ENCODE measurements at regions not wholly inside any gene's neighbourhood (a gene's known extent, or its start where the extent isn't known, plus 50 kb on each side); places are given as distances from the start of the nearest gene placed in this dataset.

DNA sequence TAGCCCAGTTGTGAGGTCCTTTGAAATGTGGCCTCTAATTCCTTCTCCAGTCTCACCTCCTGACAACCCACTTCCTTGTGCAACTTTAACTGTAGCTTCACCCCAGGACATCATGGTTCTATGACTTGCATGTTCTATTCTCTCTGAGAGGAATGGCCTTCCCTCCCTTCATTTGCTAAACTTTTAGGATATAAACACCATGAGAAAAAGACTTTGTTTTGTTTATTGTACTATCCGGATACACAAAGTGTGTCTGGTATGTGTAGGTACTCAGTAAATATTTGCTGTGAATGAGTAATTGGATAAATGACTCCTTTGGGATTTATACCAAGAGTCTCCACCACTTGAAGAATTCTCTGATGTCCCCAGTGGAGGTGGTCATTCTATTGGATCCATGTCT lies 547.6 kb downstream of the INSC start:
- Histone ChIP-seq H3K4me1 (ENCODE audit: control insufficient read depth, insufficient read depth, low read length) (peaks cover 12% of the 10 kb centered on the region), H3K36me3 (ENCODE audit: control insufficient read depth, insufficient read depth, low read length) (no peaks in the 10 kb centered on the region), H3K27ac (ENCODE audit: insufficient read depth, low read depth, low read length, poor library complexity, severe bottlenecking) (no peak overlapping the region), H3K4me3 (ENCODE audit: insufficient read depth, low read depth, low read length) (no peak overlapping the region), H3K27me3 (ENCODE audit: control insufficient read depth, insufficient read depth, low read length, poor library complexity, severe bottlenecking) (no peaks in the 10 kb centered on the region), H3K9me3 (ENCODE audit: control insufficient read depth, low read length) (no peaks in the 10 kb centered on the region)
- 95 to 100% methylated on average over 1 of the region's 1 CpG for WGBS, 2 experiments

DNA sequence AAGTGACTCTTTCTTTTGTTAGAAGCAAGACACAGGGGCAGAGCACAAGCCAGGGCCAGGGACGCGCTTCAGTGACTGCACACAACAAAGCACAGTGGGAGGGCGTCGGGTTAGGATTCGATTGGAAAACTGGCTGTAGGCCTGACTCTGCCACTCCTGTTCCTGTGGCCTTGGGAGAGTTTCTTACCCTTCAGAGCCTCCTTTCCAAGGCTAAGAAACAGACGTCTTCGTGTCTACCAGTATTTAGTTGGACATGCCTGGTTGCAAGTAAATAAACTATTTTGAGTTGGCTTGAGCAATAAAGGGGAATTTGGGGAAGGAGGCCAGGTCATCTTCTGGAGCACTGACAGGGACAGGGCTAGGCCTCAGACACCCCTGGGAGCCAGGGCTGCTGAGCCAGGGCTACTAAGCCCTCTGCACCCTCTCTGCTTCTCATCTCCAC lies 549.1 kb downstream of the INSC start:
- Histone ChIP-seq H3K36me3 (ENCODE audit: control insufficient read depth, insufficient read depth, low read length) (no peaks in the 10 kb centered on the region), H3K9me3 (ENCODE audit: control insufficient read depth, low read length) (no peaks in the 10 kb centered on the region), H3K27ac (ENCODE audit: insufficient read depth, low read depth, low read length, poor library complexity, severe bottlenecking) (peak overlapping the region; percentile 30), H3K27me3 (ENCODE audit: control insufficient read depth, insufficient read depth, low read length, poor library complexity, severe bottlenecking) (no peaks in the 10 kb centered on the region), H3K4me3 (ENCODE audit: insufficient read depth, low read depth, low read length) (no peak overlapping the region), H3K4me1 (ENCODE audit: control insufficient read depth, insufficient read depth, low read length) (peaks cover 12% of the 10 kb centered on the region)
- WGBS, 2 experiments = 19 to 22% methylated on average over 7 of the region's 7 CpGs

DNA sequence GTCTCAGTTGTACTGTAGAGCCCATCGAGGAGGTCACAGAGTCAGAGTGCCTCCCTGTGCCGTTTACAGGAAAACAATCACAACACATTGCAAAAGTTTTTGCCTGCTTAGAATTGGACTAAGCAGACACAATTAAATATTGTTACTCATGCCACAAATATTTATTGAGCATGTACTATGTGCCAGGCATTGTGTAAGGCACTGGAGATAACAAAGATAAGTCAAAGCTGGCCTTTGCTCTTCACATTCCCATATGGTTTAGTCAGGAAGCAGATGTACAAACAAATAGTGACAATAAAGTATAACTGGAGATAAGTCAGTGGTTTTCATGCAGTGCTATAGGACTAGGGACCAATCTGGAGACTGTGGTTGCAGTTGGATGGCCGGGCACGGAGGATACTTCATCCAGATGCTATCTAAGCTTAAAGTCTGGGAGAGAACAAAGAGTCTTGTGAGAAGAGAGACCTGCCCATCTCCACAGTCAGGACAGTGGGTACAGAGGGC lies 550.7 kb downstream of the INSC start:
- Histone ChIP-seq H3K9me3 (ENCODE audit: control insufficient read depth, low read length) (no peaks in the 10 kb centered on the region), H3K27ac (ENCODE audit: insufficient read depth, low read depth, low read length, poor library complexity, severe bottlenecking) (no peak overlapping the region), H3K4me3 (ENCODE audit: insufficient read depth, low read depth, low read length) (no peak overlapping the region), H3K36me3 (ENCODE audit: control insufficient read depth, insufficient read depth, low read length) (no peaks in the 10 kb centered on the region), H3K27me3 (ENCODE audit: control insufficient read depth, insufficient read depth, low read length, poor library complexity, severe bottlenecking) (no peaks in the 10 kb centered on the region), H3K4me1 (ENCODE audit: control insufficient read depth, insufficient read depth, low read length) (peaks cover 12% of the 10 kb centered on the region)
- WGBS, 2 experiments = 94 to 95% methylated on average over 4 of the region's 4 CpGs

DNA sequence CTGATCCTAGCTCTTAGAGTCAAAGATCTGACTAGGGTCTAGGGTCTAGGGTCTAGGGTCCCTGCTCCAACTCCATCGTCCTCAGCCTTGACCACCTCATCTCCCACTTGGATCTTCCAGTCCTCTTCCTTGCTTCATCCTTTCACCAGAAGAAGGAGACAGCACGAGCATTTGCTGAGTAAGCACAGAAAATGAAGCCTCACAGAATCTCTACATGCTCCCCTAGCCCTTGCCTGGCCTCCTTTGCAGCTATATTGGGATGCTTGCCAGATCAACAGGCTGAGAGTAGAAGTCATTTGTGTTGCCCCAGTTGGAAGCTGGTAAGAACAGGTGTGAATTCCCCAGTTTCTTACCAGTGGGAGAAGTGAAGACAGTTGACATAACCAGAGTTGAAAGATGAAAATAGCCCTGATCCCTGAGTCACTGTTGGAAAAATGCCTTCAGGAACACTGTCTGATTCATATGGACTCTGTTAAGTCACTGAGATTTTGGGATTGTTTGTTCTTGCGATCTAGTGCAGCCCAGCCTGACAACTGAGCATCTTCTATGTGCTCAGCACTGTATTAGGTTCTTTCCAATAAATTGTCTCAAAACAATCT lies 552.5 kb downstream of the INSC start:
- Histone ChIP-seq H3K27me3 (ENCODE audit: control insufficient read depth, insufficient read depth, low read length, poor library complexity, severe bottlenecking) (no peaks in the 10 kb centered on the region), H3K4me1 (ENCODE audit: control insufficient read depth, insufficient read depth, low read length) (peaks cover 12% of the 10 kb centered on the region), H3K27ac (ENCODE audit: insufficient read depth, low read depth, low read length, poor library complexity, severe bottlenecking) (no peak overlapping the region), H3K4me3 (ENCODE audit: insufficient read depth, low read depth, low read length) (no peak overlapping the region), H3K9me3 (ENCODE audit: control insufficient read depth, low read length) (no peaks in the 10 kb centered on the region), H3K36me3 (ENCODE audit: control insufficient read depth, insufficient read depth, low read length) (no peaks in the 10 kb centered on the region)
- 90 to 91% methylated on average over 3 of the region's 3 CpGs for WGBS, 2 experiments

DNA sequence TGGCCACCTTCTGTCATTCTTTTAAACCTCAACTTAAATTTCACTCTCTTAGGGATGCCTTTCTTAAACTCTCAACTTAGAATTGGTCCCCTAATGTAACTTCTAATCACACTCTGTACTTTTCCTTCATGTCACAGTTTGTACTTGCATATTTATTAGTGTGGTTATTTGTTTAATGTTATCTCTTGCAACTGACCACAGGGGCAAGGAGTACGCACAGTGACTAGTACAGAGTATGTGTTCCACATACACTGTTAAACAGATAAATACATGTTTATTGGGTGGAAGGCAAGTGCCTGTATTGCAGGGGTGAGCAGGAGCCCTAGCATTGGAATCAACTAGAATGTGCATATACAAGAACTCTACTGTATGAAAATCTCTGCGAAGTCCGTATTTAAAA lies 554.0 kb downstream of the INSC start:
- Histone ChIP-seq H3K4me3 (ENCODE audit: insufficient read depth, low read depth, low read length) (no peak overlapping the region), H3K27ac (ENCODE audit: insufficient read depth, low read depth, low read length, poor library complexity, severe bottlenecking) (no peak overlapping the region), H3K36me3 (ENCODE audit: control insufficient read depth, insufficient read depth, low read length) (no peaks in the 10 kb centered on the region), H3K27me3 (ENCODE audit: control insufficient read depth, insufficient read depth, low read length, poor library complexity, severe bottlenecking) (no peaks in the 10 kb centered on the region), H3K4me1 (ENCODE audit: control insufficient read depth, insufficient read depth, low read length) (peaks cover 6% of the 10 kb centered on the region), H3K9me3 (ENCODE audit: control insufficient read depth, low read length) (no peaks in the 10 kb centered on the region)
- WGBS, 2 experiments = 86 to 100% methylated on average over 3 of the region's 3 CpGs

DNA sequence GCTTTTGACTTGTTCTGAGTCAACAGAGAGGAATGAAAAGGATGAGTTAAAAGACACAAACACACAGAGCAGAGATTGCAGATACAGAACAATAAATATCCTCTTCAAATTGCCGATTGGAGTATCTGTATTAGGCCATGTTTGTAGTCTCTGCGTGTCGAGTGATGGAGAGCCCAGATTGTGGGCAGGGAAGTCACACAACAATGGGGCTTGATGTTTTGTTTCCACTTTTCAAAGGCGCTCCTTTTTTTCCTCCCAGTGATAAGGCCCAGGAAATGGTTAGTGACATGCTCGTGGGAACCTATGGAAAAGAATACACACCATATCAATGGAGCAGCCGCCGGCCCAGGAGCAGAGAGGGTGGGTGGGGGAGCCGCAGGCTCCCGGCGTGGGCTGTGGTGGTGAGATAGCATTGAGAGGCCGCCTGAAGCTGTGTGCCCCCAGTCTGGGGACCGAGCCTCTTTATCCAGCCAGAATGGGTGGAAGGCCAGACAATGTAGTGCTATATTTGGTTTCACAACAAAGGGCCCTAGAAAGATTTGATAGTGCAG lies 555.9 kb downstream of the INSC start:
- Histone ChIP-seq H3K27ac (ENCODE audit: insufficient read depth, low read depth, low read length, poor library complexity, severe bottlenecking) (no peak overlapping the region), H3K27me3 (ENCODE audit: control insufficient read depth, insufficient read depth, low read length, poor library complexity, severe bottlenecking) (no peaks in the 10 kb centered on the region), H3K4me1 (ENCODE audit: control insufficient read depth, insufficient read depth, low read length) (no peaks in the 10 kb centered on the region), H3K4me3 (ENCODE audit: insufficient read depth, low read depth, low read length) (no peak overlapping the region), H3K36me3 (ENCODE audit: control insufficient read depth, insufficient read depth, low read length) (no peaks in the 10 kb centered on the region), H3K9me3 (ENCODE audit: control insufficient read depth, low read length) (no peaks in the 10 kb centered on the region)
- WGBS, 2 experiments = 82 to 94% methylated on average over 11 to 12 of the region's 12 CpGs

DNA sequence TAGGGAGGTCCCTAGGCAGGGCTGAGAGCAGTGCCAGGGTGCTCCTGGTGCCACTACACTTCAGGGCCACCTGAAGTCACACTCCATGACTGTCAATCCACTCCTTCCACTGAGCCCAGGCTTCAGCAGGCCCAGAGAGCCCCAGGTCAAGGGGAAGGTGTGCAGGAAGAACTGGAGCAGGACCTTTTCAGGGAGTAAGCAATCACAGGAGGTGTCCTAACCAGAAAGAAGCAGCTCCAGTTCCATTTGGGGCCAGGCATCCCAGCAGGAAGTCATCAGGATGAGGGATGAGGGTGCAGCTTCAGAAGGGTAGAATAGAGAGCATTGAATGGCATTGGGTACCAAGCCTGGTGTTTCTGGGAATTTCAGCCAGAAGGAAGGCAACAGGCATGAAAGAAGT lies 556.5 kb downstream of the INSC start:
- Histone ChIP-seq H3K27ac (ENCODE audit: insufficient read depth, low read depth, low read length, poor library complexity, severe bottlenecking) (no peak overlapping the region), H3K4me3 (ENCODE audit: insufficient read depth, low read depth, low read length) (no peak overlapping the region), H3K27me3 (ENCODE audit: control insufficient read depth, insufficient read depth, low read length, poor library complexity, severe bottlenecking) (no peaks in the 10 kb centered on the region), H3K4me1 (ENCODE audit: control insufficient read depth, insufficient read depth, low read length) (no peaks in the 10 kb centered on the region), H3K9me3 (ENCODE audit: control insufficient read depth, low read length) (no peaks in the 10 kb centered on the region), H3K36me3 (ENCODE audit: control insufficient read depth, insufficient read depth, low read length) (no peaks in the 10 kb centered on the region)

DNA sequence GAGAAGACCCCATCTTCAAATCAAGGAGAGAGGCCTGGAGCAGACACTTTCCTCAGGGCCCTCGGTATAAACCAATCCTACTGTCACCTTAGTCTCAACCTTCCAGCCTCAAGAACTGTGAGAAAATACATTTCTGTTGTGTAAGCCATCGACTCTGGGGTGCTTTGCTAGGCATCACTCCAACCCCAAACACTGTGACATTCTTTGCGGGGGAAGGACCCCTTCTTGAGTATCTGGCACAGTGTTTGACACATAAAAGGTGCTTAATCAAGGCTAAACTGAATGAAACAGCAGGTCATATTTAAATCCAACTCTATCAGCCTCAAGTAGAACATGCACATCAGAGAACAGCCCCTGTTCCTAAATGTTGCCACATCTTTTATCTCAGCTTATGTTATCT lies 558.1 kb downstream of the INSC start:
- no peaks in the 10 kb centered on the region for H3K9me3 ChIP-seq (ENCODE audit: control insufficient read depth, low read length)
- no peak overlapping the region for H3K4me3 ChIP-seq (ENCODE audit: insufficient read depth, low read depth, low read length)
- H3K4me1 ChIP-seq (ENCODE audit: control insufficient read depth, insufficient read depth, low read length) = no peaks in the 10 kb centered on the region
- H3K27me3 ChIP-seq (ENCODE audit: control insufficient read depth, insufficient read depth, low read length, poor library complexity, severe bottlenecking) = no peaks in the 10 kb centered on the region
- no peak overlapping the region for H3K27ac ChIP-seq (ENCODE audit: insufficient read depth, low read depth, low read length, poor library complexity, severe bottlenecking)
- no peaks in the 10 kb centered on the region for H3K36me3 ChIP-seq (ENCODE audit: control insufficient read depth, insufficient read depth, low read length)
- 87 to 92% methylated on average over 3 of the region's 3 CpGs for WGBS, 2 experiments

DNA sequence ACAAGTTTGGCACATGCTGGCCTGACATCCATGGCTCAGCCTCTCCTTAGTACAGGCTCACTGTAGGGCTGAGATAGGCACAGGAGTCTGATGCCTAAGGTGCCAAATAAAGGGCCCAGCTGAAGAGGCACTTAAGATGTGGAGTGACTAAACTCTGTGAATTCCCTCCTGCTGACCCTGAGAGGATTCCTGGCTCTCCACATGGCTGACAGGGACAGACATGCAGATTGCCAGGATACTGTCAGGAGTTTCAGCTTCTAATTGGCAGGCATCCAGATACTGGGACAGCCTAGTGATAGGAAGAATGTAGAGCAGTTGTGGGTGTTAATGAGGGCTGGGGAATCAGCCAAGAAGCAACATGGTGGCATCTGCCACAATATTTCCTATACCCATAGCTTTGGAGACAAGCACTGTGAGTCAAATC lies 558.7 kb downstream of the INSC start:
- no peaks in the 10 kb centered on the region for H3K9me3 ChIP-seq (ENCODE audit: control insufficient read depth, low read length)
- no peaks in the 10 kb centered on the region for H3K27me3 ChIP-seq (ENCODE audit: control insufficient read depth, insufficient read depth, low read length, poor library complexity, severe bottlenecking)
- no peak overlapping the region for H3K27ac ChIP-seq (ENCODE audit: insufficient read depth, low read depth, low read length, poor library complexity, severe bottlenecking)
- H3K4me1 ChIP-seq (ENCODE audit: control insufficient read depth, insufficient read depth, low read length) = no peaks in the 10 kb centered on the region
- H3K36me3 ChIP-seq (ENCODE audit: control insufficient read depth, insufficient read depth, low read length) = no peaks in the 10 kb centered on the region
- no peak overlapping the region for H3K4me3 ChIP-seq (ENCODE audit: insufficient read depth, low read depth, low read length)

DNA sequence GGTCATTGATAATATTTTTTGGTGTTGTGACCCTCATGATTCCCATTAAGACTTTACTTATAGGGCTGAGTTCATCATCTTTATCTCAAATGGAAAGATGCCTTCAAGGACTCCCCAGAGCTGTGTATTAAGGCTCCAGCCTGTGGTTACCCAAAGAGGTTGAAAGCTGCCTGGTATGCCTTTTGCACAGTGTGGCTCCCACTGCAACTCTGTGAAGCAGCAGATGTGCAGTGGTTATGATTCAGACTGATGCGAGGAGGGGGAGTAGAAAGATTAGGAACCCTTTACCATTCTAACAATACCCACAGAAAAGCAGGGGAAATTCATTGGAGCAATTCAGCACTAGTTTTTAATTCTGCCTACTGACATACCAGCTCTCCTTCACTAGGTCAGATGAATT lies 560.0 kb downstream of the INSC start:
- H3K4me1 ChIP-seq (ENCODE audit: control insufficient read depth, insufficient read depth, low read length) = no peaks in the 10 kb centered on the region
- no peaks in the 10 kb centered on the region for H3K36me3 ChIP-seq (ENCODE audit: control insufficient read depth, insufficient read depth, low read length)
- H3K27ac ChIP-seq (ENCODE audit: insufficient read depth, low read depth, low read length, poor library complexity, severe bottlenecking) = no peak overlapping the region
- no peaks in the 10 kb centered on the region for H3K27me3 ChIP-seq (ENCODE audit: control insufficient read depth, insufficient read depth, low read length, poor library complexity, severe bottlenecking)
- no peaks in the 10 kb centered on the region for H3K9me3 ChIP-seq (ENCODE audit: control insufficient read depth, low read length)
- H3K4me3 ChIP-seq (ENCODE audit: insufficient read depth, low read depth, low read length) = no peak overlapping the region
- 100% methylated on average over 1 of the region's 1 CpG for WGBS, 2 experiments

All from ectodermal cell (in vitro differentiated cells).